Mesodermal cell (in vitro differentiated cells): ENCODE measurements at regions not wholly inside any gene's neighbourhood (a gene's known extent, or its start where the extent isn't known, plus 50 kb on each side); places are given as distances from the start of the nearest gene placed in this dataset.
A peak's percentile ranks its signal among the peaks of the same experiment; 100 is the strongest.
"Not testable (repeated sequence)": the region's sequence is repeated elsewhere in the genome, so short reads cannot be mapped to it uniquely, and the experiment has no call there.

ENCODE experiments used
- H3K27ac ChIP-seq: 2 replicates; pipeline ENCODE4 v1.7.0; 2013; ENCODE audit warnings: mild to moderate bottlenecking, low read depth, low read length, moderate library complexity; ENCODE audit not compliant: severe bottlenecking
- H3K36me3 ChIP-seq: 2 replicates; pipeline ENCODE4 v1.7.1; 2013; ENCODE audit warnings: mild to moderate bottlenecking, low read length, moderate library complexity; ENCODE audit not compliant: control insufficient read depth, insufficient read depth
- H3K4me1 ChIP-seq: one replicate; pipeline ENCODE4 v1.7.1; 2013; ENCODE audit warnings: mild to moderate bottlenecking, low read length; ENCODE audit not compliant: insufficient read depth, control insufficient read depth, poor library complexity, severe bottlenecking
- H3K4me3 ChIP-seq: 2 replicates; pipeline ENCODE4 v1.7.0; 2013; ENCODE audit warnings: low read length, control low read depth, mild to moderate bottlenecking; ENCODE audit not compliant: insufficient read depth, poor library complexity, severe bottlenecking; ENCODE audit errors: extremely low read depth
- H3K9me3 ChIP-seq: 2 replicates; pipeline ENCODE4 v1.7.1; 2013; ENCODE audit warnings: mild to moderate bottlenecking, low read length, moderate library complexity; ENCODE audit not compliant: control insufficient read depth
- WGBS, 2 experiments: methylation state at CpG; one replicate each; pipeline ENCODE4 v1.1.5; 2013; ENCODE audit warnings: missing lambda C conversion rate in 2 of 2; ENCODE audit not compliant: insufficient coverage in 2 of 2; 5-methylcytosine and 5-hydroxymethylcytosine counted together

- Histone ChIP-seq H3K27ac (no peak overlapping the region), H3K4me1 (no peaks in the 10 kb centered on the region), H3K36me3 (no peaks in the 10 kb centered on the region), H3K4me3 (no peak overlapping the region), H3K9me3 (no peaks in the 10 kb centered on the region)
- WGBS, 2 experiments: 94 to 95% methylated on average over 12 of the region's 12 CpGs
Measured at GRCh38 chr2:241994086-241994485, 124.6 kb downstream of the RTP5 start.

DNA sequence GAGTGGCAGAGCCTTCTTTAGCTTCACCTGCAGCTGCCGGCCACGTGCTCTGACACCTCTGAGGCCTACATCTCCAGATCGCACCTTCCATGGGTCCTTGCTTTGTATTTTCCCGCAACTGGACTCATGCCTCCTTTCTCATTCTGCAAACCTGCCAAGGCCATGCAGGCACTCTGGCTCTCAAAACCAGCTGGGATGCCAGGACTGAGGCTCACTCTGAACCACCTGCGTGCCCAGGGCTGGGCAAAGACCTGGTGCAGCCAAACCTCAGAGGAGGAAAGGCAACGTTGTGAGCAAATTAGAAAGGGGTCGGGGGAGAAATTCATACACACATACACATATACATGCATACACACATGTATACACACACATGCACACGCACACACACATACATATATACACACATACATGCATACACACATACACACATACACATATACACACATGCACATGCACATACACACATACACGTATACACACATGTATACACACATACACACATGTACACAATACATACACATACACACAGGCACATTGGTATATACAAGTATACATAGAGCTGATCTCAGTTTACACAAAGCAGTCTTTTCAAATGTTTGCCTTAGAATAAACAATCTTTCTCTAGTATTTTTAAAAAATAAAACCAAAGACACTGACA is 125.2 kb downstream of the RTP5 start:
- no peaks in the 10 kb centered on the region for H3K4me1 ChIP-seq
- WGBS, 2 experiments: 83 to 91% methylated on average over 8 of the region's 9 CpGs
- H3K9me3 ChIP-seq: no peaks in the 10 kb centered on the region
- no peaks in the 10 kb centered on the region for H3K36me3 ChIP-seq
- H3K27ac ChIP-seq: no peak overlapping the region
- H3K4me3 ChIP-seq: no peak overlapping the region

- Histone ChIP-seq H3K36me3 (no peaks in the 10 kb centered on the region), H3K4me3 (no peak overlapping the region), H3K9me3 (no peaks in the 10 kb centered on the region), H3K4me1 (no peaks in the 10 kb centered on the region), H3K27ac (no peak overlapping the region)
- 97 to 98% methylated on average over 9 to 13 of the region's 13 CpGs for WGBS, 2 experiments
Measured at GRCh38 chr2:241996100-241996499, 126.6 kb downstream of the RTP5 start.

DNA sequence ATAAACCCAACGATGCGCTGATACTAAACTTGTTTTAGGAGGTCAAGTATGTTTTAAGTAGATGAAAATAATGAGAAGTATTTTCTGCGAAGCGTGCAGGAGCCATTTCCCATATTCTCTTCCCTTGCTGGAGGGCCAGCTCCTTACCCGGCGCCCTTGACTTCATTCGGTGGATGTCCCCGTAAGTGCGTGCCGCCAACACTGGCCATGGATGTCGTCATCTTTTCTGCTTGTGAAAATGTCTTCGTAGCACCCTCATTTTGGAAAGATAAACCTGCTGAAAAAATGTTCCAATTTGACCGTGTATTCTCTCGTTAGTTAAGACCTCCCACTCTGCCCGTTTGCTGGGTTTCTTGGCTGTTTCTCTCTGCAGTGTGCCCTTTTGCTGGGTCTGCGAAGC is 127.5 kb downstream of the RTP5 start:
- 95% methylated on average over 14 to 16 of the region's 16 CpGs for WGBS, 2 experiments
- Histone ChIP-seq H3K27ac (no peak overlapping the region), H3K36me3 (no peaks in the 10 kb centered on the region), H3K9me3 (no peaks in the 10 kb centered on the region), H3K4me1 (no peaks in the 10 kb centered on the region), H3K4me3 (no peak overlapping the region)

- Histone ChIP-seq H3K4me3 (no peak overlapping the region), H3K9me3 (peaks cover 4% of the 10 kb centered on the region), H3K36me3 (no peaks in the 10 kb centered on the region), H3K4me1 (no peaks in the 10 kb centered on the region), H3K27ac (no peak overlapping the region)
- 91 to 96% methylated on average over 15 to 16 of the region's 16 CpGs for WGBS, 2 experiments
Measured at GRCh38 chr2:241999184-241999583, 129.7 kb downstream of the RTP5 start.

- Histone ChIP-seq H3K27ac (no peak overlapping the region), H3K4me3 (no peak overlapping the region), H3K4me1 (no peaks in the 10 kb centered on the region), H3K36me3 (no peaks in the 10 kb centered on the region), H3K9me3 (peaks cover 4% of the 10 kb centered on the region)
- 89% methylated on average over 6 to 7 of the region's 8 CpGs for whole genome bisulfite sequencing, 2 experiments
Measured at GRCh38 chr2:242001853-242002252, 132.3 kb downstream of the RTP5 start.

DNA sequence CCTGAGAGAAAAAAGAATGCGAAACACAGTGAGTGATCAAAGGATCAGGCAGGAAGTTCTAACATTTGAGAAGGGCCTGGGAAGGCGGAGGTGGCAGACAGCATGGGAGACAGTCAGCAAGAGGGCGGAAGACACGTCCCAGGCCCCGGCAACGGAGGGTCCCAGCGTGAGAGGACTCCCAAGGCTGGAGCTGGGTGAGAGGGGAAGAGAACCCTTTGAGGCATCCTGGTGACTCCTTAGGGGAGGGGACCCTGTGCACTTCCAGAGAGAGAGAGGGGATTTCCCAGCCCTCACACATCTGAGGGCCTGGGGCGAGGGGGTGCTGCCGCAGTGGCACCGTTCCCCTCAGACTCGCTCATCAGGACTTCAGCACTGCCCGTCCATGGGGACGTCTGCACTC is 133.4 kb downstream of the RTP5 start:
- Histone ChIP-seq H3K9me3 (peaks cover 4% of the 10 kb centered on the region), H3K36me3 (no peaks in the 10 kb centered on the region), H3K27ac (peak overlapping the region; percentile 23), H3K4me3 (no peak overlapping the region), H3K4me1 (no peaks in the 10 kb centered on the region)
- WGBS, 2 experiments: 87 to 96% methylated on average over 9 to 13 of the region's 13 CpGs

GRCh38 chr2:242004223-242004901 is 134.8 kb downstream of the RTP5 start:
- WGBS, 2 experiments: 93 to 94% methylated on average over 16 to 19 of the region's 30 CpGs
- H3K27ac ChIP-seq: no peak overlapping the region
- H3K4me1 ChIP-seq: no peaks in the 10 kb centered on the region
- H3K4me3 ChIP-seq: no peak overlapping the region
- H3K36me3 ChIP-seq: no peaks in the 10 kb centered on the region
- H3K9me3 ChIP-seq: peaks cover 4% of the 10 kb centered on the region

GRCh38 chr2:242004902-242005230 is 135.3 kb downstream of the RTP5 start:
- H3K27ac ChIP-seq: no peak overlapping the region
- H3K36me3 ChIP-seq: no peaks in the 10 kb centered on the region
- H3K4me1 ChIP-seq: no peaks in the 10 kb centered on the region
- H3K4me3 ChIP-seq: no peak overlapping the region
- H3K9me3 ChIP-seq: peaks cover 4% of the 10 kb centered on the region
- WGBS, 2 experiments: 72 to 82% methylated on average over 7 of the region's 7 CpGs

DNA sequence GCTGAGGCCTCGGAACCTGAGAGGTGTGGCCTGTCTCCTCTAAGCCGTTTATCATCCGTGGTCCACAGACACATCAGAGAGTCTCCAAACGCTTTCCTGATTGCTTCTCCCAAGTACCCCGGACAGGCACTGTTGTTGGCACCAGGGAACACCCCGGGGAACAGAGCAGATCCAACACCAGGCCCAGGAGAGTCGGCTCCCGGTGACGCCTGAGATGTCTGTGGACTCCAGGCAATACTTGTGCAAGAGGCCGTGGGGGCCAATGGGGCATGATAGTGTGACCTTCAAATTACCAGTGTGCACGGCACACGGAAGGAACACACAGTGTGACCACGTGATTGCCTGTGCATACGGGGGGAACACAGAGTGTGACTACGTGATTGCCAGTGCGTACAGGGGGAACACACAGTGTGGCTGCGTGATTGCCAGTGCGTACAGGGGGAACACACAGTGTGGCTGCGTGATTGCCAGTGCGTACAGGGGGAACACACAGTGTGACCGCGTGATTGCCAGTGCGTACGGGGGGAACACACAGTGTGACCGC is 136.6 kb downstream of the RTP5 start:
- not testable (repeated sequence) for H3K9me3 ChIP-seq, H3K4me1 ChIP-seq, H3K27ac ChIP-seq, H3K4me3 ChIP-seq, H3K36me3 ChIP-seq
- WGBS, 2 experiments: 80 to 89% methylated on average over 14 of the region's 25 CpGs

DNA sequence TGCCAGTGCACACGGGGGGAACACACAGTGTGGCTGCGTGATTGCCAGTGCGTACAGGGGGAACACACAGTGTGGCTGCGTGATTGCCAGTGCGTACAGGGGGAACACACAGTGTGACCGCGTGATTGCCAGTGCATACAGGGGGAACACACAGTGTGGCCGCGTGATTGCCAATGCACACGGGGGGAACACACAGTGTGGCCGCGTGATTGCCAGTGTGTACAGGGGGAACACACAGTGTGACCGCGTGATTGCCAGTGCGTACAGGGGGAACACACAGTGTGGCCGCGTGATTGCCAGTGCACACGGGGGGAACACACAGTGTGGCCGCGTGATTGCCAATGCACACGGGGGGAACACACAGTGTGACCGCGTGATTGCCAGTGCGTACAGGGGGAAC is 139.4 kb downstream of the RTP5 start:
- H3K27ac ChIP-seq, H3K9me3 ChIP-seq, H3K4me3 ChIP-seq, H3K36me3 ChIP-seq, H3K4me1 ChIP-seq: not testable (repeated sequence)
- no CpG with 5 or more reads among the region's 24 CpGs for WGBS, 2 experiments
